Endothelial cell (in vitro differentiated cells): ENCODE measurements at regions not wholly inside any gene's neighbourhood (a gene's known extent, or its start where the extent isn't known, plus 50 kb on each side); places are given as distances from the start of the nearest gene placed in this dataset.
A peak's percentile ranks its signal among the peaks of the same experiment; 100 is the strongest.

Experiments
- DNase-seq: peaks from one replicate; pipeline ENCODE4 v3.0.0; 2021; ENCODE audit warnings: low spot score
- H3K27ac Mint-ChIP-seq: one replicate; pipeline ENCODE4 v1.8.0; 2021; ENCODE audit warnings: mixed read lengths, inconsistent platforms; ENCODE audit not compliant: unreplicated experiment
- H3K27me3 Mint-ChIP-seq: one replicate; pipeline ENCODE4 v1.8.0; 2021; ENCODE audit warnings: mild to moderate bottlenecking, moderate library complexity, mixed read lengths, inconsistent platforms; ENCODE audit not compliant: unreplicated experiment
- H3K36me3 Mint-ChIP-seq: one replicate; pipeline ENCODE4 v1.8.0; 2021; ENCODE audit warnings: mild to moderate bottlenecking, low read depth, mixed read lengths, inconsistent platforms; ENCODE audit not compliant: unreplicated experiment
- H3K4me1 Mint-ChIP-seq: one replicate; pipeline ENCODE4 v1.8.0; 2021; ENCODE audit warnings: mild to moderate bottlenecking, mixed read lengths, inconsistent platforms; ENCODE audit not compliant: unreplicated experiment
- H3K4me3 Mint-ChIP-seq: one replicate; pipeline ENCODE4 v1.8.0; 2021; ENCODE audit warnings: mild to moderate bottlenecking, mixed read lengths, inconsistent platforms; ENCODE audit not compliant: unreplicated experiment
- H3K9me3 Mint-ChIP-seq: one replicate; pipeline ENCODE4 v1.8.0; 2021; ENCODE audit warnings: mixed read lengths, inconsistent platforms; ENCODE audit not compliant: unreplicated experiment
- TF ChIP-seq, protein P1 (sequence below): fragments of 200-600 bp; sonication (generic); IDR thresholded peaks from one replicate; pipeline ENCODE4 v1.5.0; 2021; ENCODE audit warnings: antibody characterized with exemption; ENCODE audit not compliant: unreplicated experiment

DNA sequence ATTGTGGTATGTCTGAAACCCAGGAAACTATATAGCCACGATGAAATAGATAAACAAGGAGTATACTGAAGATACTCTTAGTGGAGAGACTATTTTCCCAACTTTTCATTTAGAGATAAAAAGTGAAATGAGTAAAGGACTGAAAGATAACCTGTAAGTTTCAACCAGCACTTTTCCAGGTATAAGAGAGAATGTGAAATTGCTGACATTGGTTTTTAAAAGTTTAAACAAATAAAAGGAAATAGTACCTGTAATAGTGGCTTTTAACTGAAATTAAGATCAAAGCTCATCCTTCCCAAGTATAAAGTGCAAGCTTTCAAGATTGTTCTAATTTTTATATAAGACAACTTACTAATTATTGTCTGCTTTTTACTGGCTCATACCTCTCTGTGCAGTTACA is 130.2 kb upstream of the CCN2 start:
- no peaks in the 10 kb centered on the region for H3K9me3 Mint-ChIP-seq
- DNase-seq: no peak
- H3K27ac Mint-ChIP-seq: peak overlapping the region; percentile 12
- H3K27me3 Mint-ChIP-seq: no peaks in the 10 kb centered on the region
- TF ChIP-seq, protein P1, sequence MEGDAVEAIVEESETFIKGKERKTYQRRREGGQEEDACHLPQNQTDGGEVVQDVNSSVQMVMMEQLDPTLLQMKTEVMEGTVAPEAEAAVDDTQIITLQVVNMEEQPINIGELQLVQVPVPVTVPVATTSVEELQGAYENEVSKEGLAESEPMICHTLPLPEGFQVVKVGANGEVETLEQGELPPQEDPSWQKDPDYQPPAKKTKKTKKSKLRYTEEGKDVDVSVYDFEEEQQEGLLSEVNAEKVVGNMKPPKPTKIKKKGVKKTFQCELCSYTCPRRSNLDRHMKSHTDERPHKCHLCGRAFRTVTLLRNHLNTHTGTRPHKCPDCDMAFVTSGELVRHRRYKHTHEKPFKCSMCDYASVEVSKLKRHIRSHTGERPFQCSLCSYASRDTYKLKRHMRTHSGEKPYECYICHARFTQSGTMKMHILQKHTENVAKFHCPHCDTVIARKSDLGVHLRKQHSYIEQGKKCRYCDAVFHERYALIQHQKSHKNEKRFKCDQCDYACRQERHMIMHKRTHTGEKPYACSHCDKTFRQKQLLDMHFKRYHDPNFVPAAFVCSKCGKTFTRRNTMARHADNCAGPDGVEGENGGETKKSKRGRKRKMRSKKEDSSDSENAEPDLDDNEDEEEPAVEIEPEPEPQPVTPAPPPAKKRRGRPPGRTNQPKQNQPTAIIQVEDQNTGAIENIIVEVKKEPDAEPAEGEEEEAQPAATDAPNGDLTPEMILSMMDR: no peak
- no peaks in the 10 kb centered on the region for H3K36me3 Mint-ChIP-seq
- peaks cover 6% of the 10 kb centered on the region for H3K4me1 Mint-ChIP-seq
- H3K4me3 Mint-ChIP-seq: no peak overlapping the region

DNA sequence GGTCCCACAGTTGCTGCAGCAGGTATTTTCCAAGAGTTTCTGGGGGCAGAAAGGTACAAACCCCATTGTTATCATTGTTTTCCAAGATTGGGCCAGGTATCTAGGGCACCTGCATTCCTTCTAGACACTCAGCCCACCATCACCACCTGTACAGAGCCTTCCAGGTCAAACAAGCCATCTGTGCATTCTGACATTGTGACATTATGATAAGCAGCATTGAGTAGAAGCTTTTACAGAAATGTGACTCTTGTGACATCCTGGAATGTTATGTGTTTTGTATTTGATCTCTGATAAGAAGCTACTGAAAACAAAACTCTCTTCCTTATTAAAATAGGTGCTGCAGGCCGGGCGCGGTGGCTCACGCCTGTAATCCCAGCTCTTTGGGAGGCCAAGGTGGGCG is 128.1 kb upstream of the CCN2 start:
- H3K36me3 Mint-ChIP-seq: no peaks in the 10 kb centered on the region

DNA sequence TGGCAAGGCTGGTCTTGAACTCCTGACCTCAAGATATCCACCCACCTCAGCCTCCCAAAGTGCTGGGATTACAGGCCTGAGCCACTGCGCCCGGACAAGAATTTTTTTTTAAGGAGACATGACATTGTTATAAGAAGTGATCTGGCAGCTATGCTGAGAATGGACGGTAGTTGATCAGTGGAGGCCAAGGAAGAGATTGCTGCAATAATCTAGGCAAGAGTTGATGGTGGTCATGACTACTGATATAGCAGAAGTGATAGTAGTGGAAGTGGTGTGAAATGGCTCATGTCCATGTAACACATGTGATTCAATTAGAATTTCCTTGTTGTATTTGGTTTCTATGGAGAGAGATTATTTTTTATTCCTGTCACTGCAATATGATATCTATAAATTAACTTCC is 125.3 kb upstream of the CCN2 start:
- TF ChIP-seq, protein P1: no peak
- Mint-ChIP-seq H3K36me3 (no peaks in the 10 kb centered on the region), H3K4me1 (peaks cover 4% of the 10 kb centered on the region), H3K27ac (no peak overlapping the region), H3K4me3 (no peak overlapping the region), H3K27me3 (no peaks in the 10 kb centered on the region), H3K9me3 (no peaks in the 10 kb centered on the region)
- no peak for DNase-seq

More for the DNA sequence above, 128.1 kb upstream of the CCN2 start:
- DNase-seq: no peak
- no peak overlapping the region for H3K27ac Mint-ChIP-seq
- no peaks in the 10 kb centered on the region for H3K27me3 Mint-ChIP-seq
- TF ChIP-seq, protein P1: no peak
- H3K4me1 Mint-ChIP-seq: peaks cover 6% of the 10 kb centered on the region
- no peaks in the 10 kb centered on the region for H3K9me3 Mint-ChIP-seq
- no peak overlapping the region for H3K4me3 Mint-ChIP-seq

DNA sequence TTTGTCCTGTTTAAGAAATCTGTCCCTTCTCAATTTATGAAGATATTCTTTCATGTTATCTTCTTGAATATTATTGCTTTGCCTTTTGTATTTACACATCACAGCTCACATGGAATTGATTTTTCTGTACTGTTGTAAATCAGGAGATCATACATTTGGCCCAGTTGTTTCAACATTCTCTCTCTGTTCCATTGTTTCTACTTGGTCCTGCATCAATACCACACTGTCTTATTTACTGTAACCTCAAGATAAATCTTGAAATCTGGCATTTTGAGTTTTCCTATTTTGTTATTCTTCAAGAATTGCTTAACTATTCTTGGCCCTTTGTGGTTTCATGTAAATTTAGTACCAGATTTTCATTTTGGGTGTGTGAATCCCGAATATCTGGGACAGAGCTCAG is 121.7 kb upstream of the CCN2 start:
- TF ChIP-seq, protein P1: no peak
- H3K9me3 Mint-ChIP-seq: no peaks in the 10 kb centered on the region
- no peak overlapping the region for H3K4me3 Mint-ChIP-seq
- H3K36me3 Mint-ChIP-seq: no peaks in the 10 kb centered on the region
- H3K27ac Mint-ChIP-seq: no peak overlapping the region
- no peaks in the 10 kb centered on the region for H3K27me3 Mint-ChIP-seq
- H3K4me1 Mint-ChIP-seq: no peaks in the 10 kb centered on the region
- DNase-seq: no peak

DNA sequence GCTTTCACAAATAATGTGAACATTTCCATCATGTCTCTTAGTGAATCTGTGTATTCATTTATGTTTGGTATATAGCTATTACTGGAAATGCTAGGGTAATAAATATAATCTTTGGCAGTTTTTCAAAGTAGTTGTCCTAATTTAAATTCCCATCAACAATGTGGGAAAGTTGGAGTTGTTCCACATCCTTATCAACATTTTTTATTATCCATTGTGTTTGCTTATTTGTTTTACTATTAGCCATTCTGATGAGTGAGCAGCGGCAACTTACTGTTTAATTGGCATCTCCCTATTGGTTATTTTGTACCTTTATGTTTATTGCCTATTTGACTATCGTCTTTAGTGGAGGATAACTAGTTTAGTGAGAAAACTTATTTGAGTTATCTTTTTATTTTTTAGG is 121.1 kb upstream of the CCN2 start:
- Mint-ChIP-seq H3K36me3 (no peaks in the 10 kb centered on the region), H3K4me3 (no peak overlapping the region), H3K27me3 (no peaks in the 10 kb centered on the region), H3K9me3 (no peaks in the 10 kb centered on the region), H3K4me1 (no peaks in the 10 kb centered on the region), H3K27ac (no peak overlapping the region)
- no peak for DNase-seq
- TF ChIP-seq, protein P1: no peak
